Kidney (tissue), 13 donors: ENCODE measurements at regions not wholly inside any gene's neighbourhood (a gene's known extent, or its start where the extent isn't known, plus 50 kb on each side); places are given as distances from the start of the nearest gene placed in this dataset.
A peak's percentile ranks its signal among the peaks of the same experiment; 100 is the strongest.
"Not testable (repeated sequence)": the region's sequence is repeated elsewhere in the genome, so short reads cannot be mapped to it uniquely, and the experiment has no call there.

Experiments used
- DNase-seq, 5 donors: peaks; one replicate each; pipeline ENCODE4 v3.0.0-alpha.2; 2013 to 2020
- FAIRE-seq: peaks from 2 replicates; lab custom pipeline; 2012; peaks lifted over from hg19 to GRCh38; lab: Jason Lieb, UNC
- H3K27ac ChIP-seq, 2 donors: one replicate each; pipeline ENCODE4 v1.7.0; 2013; ENCODE audit warnings: low read depth in 2 of 2, low read length in 2 of 2, inconsistent platforms in 1 of 2
- H3K27me3 ChIP-seq: one replicate; pipeline ENCODE4 v1.7.1; 2013; ENCODE audit warnings: low read length, inconsistent platforms; ENCODE audit not compliant: control insufficient read depth, insufficient read depth
- H3K36me3 ChIP-seq, 3 donors: one replicate each; pipeline versions ENCODE4 v1.7.0 to v1.7.1; 2013; ENCODE audit warnings: low read length in 3 of 3, control low read depth in 1 of 3, inconsistent platforms in 1 of 3; ENCODE audit not compliant: insufficient read depth in 3 of 3, control insufficient read depth in 2 of 3
- H3K4me1 ChIP-seq, 3 donors: one replicate each; pipeline versions ENCODE4 v1.7.0 to v1.7.1; 2013; ENCODE audit warnings: low read length in 3 of 3, inconsistent platforms in 1 of 3, low read depth in 1 of 3; ENCODE audit not compliant: control insufficient read depth in 2 of 3, insufficient read depth in 2 of 3
- H3K4me3 ChIP-seq, 3 donors: one replicate each; pipeline versions ENCODE4 v1.7.0 to v1.8.1; 2013; ENCODE audit warnings: low read length in 3 of 3, control low read depth in 1 of 3, inconsistent platforms in 1 of 3
- H3K9ac ChIP-seq, 3 donors: one replicate each; pipeline versions ENCODE4 v1.7.0 to v1.7.1; 2013; ENCODE audit warnings: low read length in 3 of 3, control low read depth in 1 of 3, inconsistent platforms in 1 of 3
- H3K9me3 ChIP-seq, 3 donors: one replicate each; pipeline versions ENCODE4 v1.7.0 to v1.7.1; 2013; ENCODE audit warnings: low read length in 3 of 3, control low read depth in 1 of 3, inconsistent platforms in 1 of 3; ENCODE audit not compliant: control insufficient read depth in 2 of 3, insufficient read depth in 1 of 3
- intact Hi-C: fragments of 100-400 bp; cut with DNase I; formaldehyde crosslinking; loops from one replicate; pipeline ENCODE4 v1.11.1; 2022
- TF ChIP-seq, protein P1 (sequence below): IDR thresholded peaks from 3 replicates; pipeline ENCODE4 v1.5.1; 2012; ENCODE audit warnings: mild to moderate bottlenecking, moderate library complexity, borderline replicate concordance; ENCODE audit not compliant: insufficient read depth; ENCODE audit errors: extremely low read depth
- donor health status: control.
- donor health status: control.
- donor health status: control.
- donor health status: control.
- donor health status: control.
- donor health status: DM: yes; HTN: yes; CAD: no.
- donor health status: Normal renal cell carcinoma (clear cell type).

GRCh38 chrX:131675596-131676194 is 131.8 kb downstream of the OR13H1 start:
- H3K27ac ChIP-seq, result no peak overlapping the region
- FAIRE-seq, result no peak
- H3K36me3 ChIP-seq, result no peaks in the 10 kb centered on the region
- TF ChIP-seq, protein P1, sequence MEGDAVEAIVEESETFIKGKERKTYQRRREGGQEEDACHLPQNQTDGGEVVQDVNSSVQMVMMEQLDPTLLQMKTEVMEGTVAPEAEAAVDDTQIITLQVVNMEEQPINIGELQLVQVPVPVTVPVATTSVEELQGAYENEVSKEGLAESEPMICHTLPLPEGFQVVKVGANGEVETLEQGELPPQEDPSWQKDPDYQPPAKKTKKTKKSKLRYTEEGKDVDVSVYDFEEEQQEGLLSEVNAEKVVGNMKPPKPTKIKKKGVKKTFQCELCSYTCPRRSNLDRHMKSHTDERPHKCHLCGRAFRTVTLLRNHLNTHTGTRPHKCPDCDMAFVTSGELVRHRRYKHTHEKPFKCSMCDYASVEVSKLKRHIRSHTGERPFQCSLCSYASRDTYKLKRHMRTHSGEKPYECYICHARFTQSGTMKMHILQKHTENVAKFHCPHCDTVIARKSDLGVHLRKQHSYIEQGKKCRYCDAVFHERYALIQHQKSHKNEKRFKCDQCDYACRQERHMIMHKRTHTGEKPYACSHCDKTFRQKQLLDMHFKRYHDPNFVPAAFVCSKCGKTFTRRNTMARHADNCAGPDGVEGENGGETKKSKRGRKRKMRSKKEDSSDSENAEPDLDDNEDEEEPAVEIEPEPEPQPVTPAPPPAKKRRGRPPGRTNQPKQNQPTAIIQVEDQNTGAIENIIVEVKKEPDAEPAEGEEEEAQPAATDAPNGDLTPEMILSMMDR, result no peak
- no peaks in the 10 kb centered on the region for H3K4me1 ChIP-seq
- H3K9me3 ChIP-seq, result no peaks in the 10 kb centered on the region
- peaks cover 14% of the 10 kb centered on the region for H3K27me3 ChIP-seq
- intact Hi-C loops, result no loop called here
- no peak overlapping the region for H3K4me3 ChIP-seq
- peak in 1 of 5 donors; percentile 5 for DNase-seq
- no peak overlapping the region for H3K9ac ChIP-seq

- DNase-seq (peak; percentile 8 to 75 (median 37)), FAIRE-seq (no peak)
- no peaks in the 10 kb centered on the region for H3K4me1 ChIP-seq
- intact Hi-C loops, result no loop called here
- TF ChIP-seq, protein P1, result peak; percentile 40
- no peak overlapping the region for H3K27ac ChIP-seq
- no peaks in the 10 kb centered on the region for H3K36me3 ChIP-seq
- no peak overlapping the region for H3K4me3 ChIP-seq
- H3K9ac ChIP-seq, result no peak overlapping the region
- H3K9me3 ChIP-seq, result no peaks in the 10 kb centered on the region
- H3K27me3 ChIP-seq, result peaks cover 14% of the 10 kb centered on the region
Measured at GRCh38 chrX:131677655-131678628, 134.1 kb downstream of the OR13H1 start.

GRCh38 chrX:131682735-131683134 is 138.9 kb downstream of the OR13H1 start:
- intact Hi-C loops, H3K9me3 ChIP-seq, FAIRE-seq: not testable (repeated sequence)

GRCh38 chrX:131693359-131693758 is 149.5 kb downstream of the OR13H1 start:
- Histone ChIP-seq H3K27me3 (peaks cover 5% of the 10 kb centered on the region), H3K4me1 (no peaks in the 10 kb centered on the region), H3K27ac (no peak overlapping the region), H3K9ac (no peak overlapping the region), H3K36me3 (no peaks in the 10 kb centered on the region), H3K4me3 (no peak overlapping the region), H3K9me3 (no peaks in the 10 kb centered on the region)
- intact Hi-C loops, result no loop called here
- TF ChIP-seq, protein P1, result no peak
- DNase-seq (no peak), FAIRE-seq (no peak)

More at GRCh38 chrX:131682735-131683134, 138.9 kb downstream of the OR13H1 start:
- not testable (repeated sequence) for H3K4me3 ChIP-seq, DNase-seq, H3K36me3 ChIP-seq, H3K27ac ChIP-seq, H3K4me1 ChIP-seq, H3K9ac ChIP-seq
- peaks cover 11% of the 10 kb centered on the region for H3K27me3 ChIP-seq

GRCh38 chrX:131696989-131697388 is 153.1 kb downstream of the OR13H1 start:
- FAIRE-seq, H3K4me3 ChIP-seq, H3K27me3 ChIP-seq, intact Hi-C loops, H3K9me3 ChIP-seq, DNase-seq, H3K4me1 ChIP-seq, H3K9ac ChIP-seq, H3K27ac ChIP-seq, H3K36me3 ChIP-seq: not testable (repeated sequence)
